HCT116 (cell line): ENCODE measurements at regions not wholly inside any gene's neighbourhood (a gene's known extent, or its start where the extent isn't known, plus 50 kb on each side); places are given as distances from the start of the nearest gene placed in this dataset.

Source experiments
- ATAC-seq: fragments of 200-7000 bp; cut with Tn5 transposase; 2 replicates; pipeline ENCODE4 v1.9.1; 2020; ENCODE audit warnings: mild to moderate bottlenecking, moderate library complexity
- BruUV-seq: library from RNA; stranded (reverse); fragments of 400-500 nt; replicated peaks from 2 replicates; lab custom pipeline; 2021; lab: Mats Ljungman, UMichigan
- CTCF ChIA-PET: fragments of 300-600 bp; sonication (Branson Sonifier 250); formaldehyde crosslinking; loops from one replicate; lab custom pipeline; 2021; ENCODE audit warnings: antibody characterized with exemption; lab: Charles Lee
- POLR2A ChIA-PET: fragments of 300-600, 350-600 bp; sonication (Branson Sonifier 250); formaldehyde crosslinking; loops from one replicate; lab custom pipeline; 2021; ENCODE audit warnings: antibody characterized with exemption; lab: Charles Lee
- RAD21 ChIA-PET, 2 experiments: fragments of 300-600 bp; sonication (Branson Sonifier 250); formaldehyde crosslinking; loops; one replicate each; lab custom pipeline; 2023; ENCODE audit warnings: low total read pairs in 2 of 2; ENCODE audit not compliant: uncharacterized antibody in 2 of 2, unreplicated experiment in 2 of 2, low non-redundant PET in 1 of 2; lab: Charles Lee
- DNase-seq: peaks from one replicate; pipeline ENCODE4 v3.0.0-alpha.2; 2010; ENCODE audit warnings: low read depth, low spot score
- H2AFZ ChIP-seq: fragments of 200-600 bp; shearing (Covaris generic), sonication (generic); 2 replicates; pipeline ENCODE4 v1.6.1; 2017; ENCODE audit warnings: low read depth, mixed run types, mixed read lengths, antibody characterized with exemption, low read length; ENCODE audit not compliant: poor library complexity, severe bottlenecking
- H3K27ac ChIP-seq: 2 replicates; pipeline ENCODE4 v1.5.1; 2012; ENCODE audit warnings: low read depth, low read length
- H3K27me3 ChIP-seq: fragments of 200-600 bp; sonication (generic); 2 replicates; pipeline ENCODE4 v1.6.1; 2016; ENCODE audit warnings: mixed run types, low read length, mixed read lengths; ENCODE audit not compliant: insufficient read depth
- H3K36me3 ChIP-seq, 2 experiments: fragments of 200-500 bp in 1 of 2; fragments of 200-600 bp in 1 of 2; sonication (Bioruptor generic) in 1 of 2; sonication (generic) in 1 of 2; 2 replicates each; pipeline versions ENCODE4 v1.5.1 to v1.6.1; 2014 to 2016; ENCODE audit warnings: low read length in 2 of 2, inconsistent platforms in 1 of 2, mixed read lengths in 1 of 2, mixed run types in 1 of 2; ENCODE audit not compliant: insufficient read depth in 2 of 2, control insufficient read depth in 1 of 2
- H3K4me1 ChIP-seq, 2 experiments: fragments of 200-600 bp in 1 of 2; sonication (generic) in 1 of 2; 2 replicates each; pipeline versions ENCODE4 v1.5.1 to v1.6.1; 2012 to 2017; ENCODE audit warnings: low read length in 2 of 2, inconsistent platforms in 1 of 2, mild to moderate bottlenecking in 1 of 2, mixed read lengths in 1 of 2, mixed run types in 1 of 2, moderate library complexity in 1 of 2; ENCODE audit not compliant: insufficient read depth in 2 of 2, control insufficient read depth in 1 of 2
- H3K4me2 ChIP-seq: fragments of 200-600 bp; sonication (generic); 2 replicates; pipeline ENCODE4 v1.6.1; 2017; ENCODE audit warnings: mixed run types, low read length, mixed read lengths
- H3K4me3 ChIP-seq, 2 experiments: fragments of 200-600 bp in 1 of 2; sonication (generic) in 1 of 2; replicated peaks in 1 of 2; 2 replicates each; pipeline ENCODE4 v1.5.1; 2011 to 2016; ENCODE audit warnings: low read length in 2 of 2, control low read depth in 1 of 2, low read depth in 1 of 2, mild to moderate bottlenecking in 1 of 2, mixed read lengths in 1 of 2, mixed run types in 1 of 2
- H3K79me2 ChIP-seq: fragments of 200-600 bp; sonication (generic); 2 replicates; pipeline ENCODE4 v1.6.1; 2017; ENCODE audit warnings: mild to moderate bottlenecking, mixed run types, low read length, moderate library complexity, mixed read lengths; ENCODE audit not compliant: insufficient read depth
- H3K9ac ChIP-seq: fragments of 200-600 bp; sonication (generic); 2 replicates; pipeline ENCODE4 v1.6.1; 2016; ENCODE audit warnings: low read length, mixed read lengths
- H3K9me2 ChIP-seq: fragments of 200-600 bp; sonication (generic), shearing (Covaris generic); 2 replicates; pipeline ENCODE4 v1.6.1; 2017; ENCODE audit warnings: mixed run types, mild to moderate bottlenecking, moderate library complexity; ENCODE audit not compliant: insufficient read depth
- H3K9me3 ChIP-seq, 2 experiments: fragments of 200-500 bp in 1 of 2; fragments of 200-600 bp in 1 of 2; sonication (Bioruptor generic) in 1 of 2; sonication (generic) in 1 of 2; 2 replicates each; pipeline ENCODE4 v1.6.1; 2014 to 2017; ENCODE audit warnings: low read length in 2 of 2, mixed read lengths in 2 of 2, inconsistent platforms in 1 of 2, low read depth in 1 of 2, mild to moderate bottlenecking in 1 of 2, mixed run types in 1 of 2, moderate library complexity in 1 of 2; ENCODE audit not compliant: control insufficient read depth in 1 of 2, insufficient read depth in 1 of 2
- H4K20me1 ChIP-seq: fragments of 200-600 bp; sonication (generic), shearing (Covaris generic); 2 replicates; pipeline ENCODE4 v1.6.1; 2017; ENCODE audit warnings: mixed run types, mild to moderate bottlenecking, moderate library complexity; ENCODE audit not compliant: insufficient read depth
- CBX3 ChIP-seq: IDR thresholded peaks from 2 replicates; pipeline ENCODE4 v1.6.1; 2012; ENCODE audit warnings: low read depth
- EGR1 ChIP-seq: IDR thresholded peaks from 2 replicates; pipeline ENCODE4 v1.6.1; 2012; ENCODE audit warnings: low read depth
- EZH2phosphoT487 ChIP-seq: fragments of 200-600 bp; IDR thresholded peaks from 2 replicates; pipeline ENCODE4 v1.6.1; 2018; ENCODE audit warnings: antibody characterized with exemption, borderline replicate concordance
- SIN3A ChIP-seq: IDR thresholded peaks from 2 replicates; pipeline ENCODE4 v1.6.1; 2012; ENCODE audit warnings: low read depth
- ZFX ChIP-seq: fragments of 450-650 bp; IDR thresholded peaks from 2 replicates; pipeline ENCODE4 v1.6.1; 2017
- intact Hi-C: fragments of 100-400 bp; cut with micrococcal nuclease; formaldehyde crosslinking; loops from 2 replicates; pipeline ENCODE4 v1.10.0; 2022
- TF ChIP-seq, protein P1 (sequence below): IDR thresholded peaks from 2 replicates; pipeline ENCODE4 v1.6.1; 2012; ENCODE audit warnings: low read depth
- TF ChIP-seq, protein P2 (sequence below): IDR thresholded peaks from 2 replicates; pipeline ENCODE4 v1.6.1; 2011; ENCODE audit warnings: mild to moderate bottlenecking, low read length, moderate library complexity; ENCODE audit not compliant: insufficient replicate concordance; ENCODE audit errors: extremely low read depth
- TF ChIP-seq, protein P3 (sequence below), 3 experiments: fragments of 200-600 bp in 1 of 3; sonication (generic) in 1 of 3; IDR thresholded peaks in 2 of 3; conservative IDR thresholded peaks in 1 of 3; 2 replicates each; pipeline ENCODE4 v1.5.1; 2012 to 2017; ENCODE audit warnings: low read depth in 2 of 3, low read length in 2 of 3, antibody characterized with exemption in 1 of 3, borderline replicate concordance in 1 of 3, control low read depth in 1 of 3, mild to moderate bottlenecking in 1 of 3, mixed read lengths in 1 of 3, mixed run types in 1 of 3, moderate library complexity in 1 of 3; ENCODE audit not compliant: insufficient read depth in 1 of 3

DNA sequence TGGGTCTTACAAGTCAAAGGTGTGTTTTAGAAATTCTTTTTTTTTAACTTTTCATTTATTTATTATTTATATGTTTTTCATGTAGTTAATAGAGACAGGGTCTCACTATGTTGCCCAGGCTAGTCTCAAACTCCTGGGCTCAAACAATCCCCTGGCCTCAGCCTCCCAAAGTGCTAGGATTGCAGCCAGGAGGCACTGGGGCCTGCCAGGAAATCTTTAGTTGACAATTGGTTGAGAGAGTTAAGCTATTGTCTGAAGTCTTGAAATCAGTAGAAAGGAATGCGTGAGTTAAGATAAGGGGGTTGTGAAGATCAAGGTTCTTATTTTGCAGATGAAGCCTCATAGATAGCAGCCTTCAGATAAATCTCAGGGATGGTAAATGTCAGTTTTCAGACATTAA lies 245.4 kb upstream of the GALNT17 start:
- Histone ChIP-seq H3K9ac (no peak overlapping the region), H3K27me3 (no peaks in the 10 kb centered on the region), H3K4me3 (no peak overlapping the region), H3K36me3 (no peaks in the 10 kb centered on the region), H4K20me1 (no peaks in the 10 kb centered on the region), H3K4me2 (no peak overlapping the region), H3K9me2 (no peaks in the 10 kb centered on the region), H3K79me2 (no peaks in the 10 kb centered on the region), H3K27ac (no peak overlapping the region), H3K4me1 (no peaks in the 10 kb centered on the region), H3K9me3 (peaks cover 0 to 17% of the 10 kb centered on the region in 2 experiments; a peak in 2 of 4 replicates), H2AFZ (no peak overlapping the region)
- CTCF ChIA-PET: no interaction called here
- RAD21 ChIA-PET: no interaction called here
- BruUV-seq: no TSS peak
- DNase-seq: no peak
- intact Hi-C loops: no loop called here
- ATAC-seq: no peak
- POLR2A ChIA-PET: no interaction called here
- TF ChIP-seq EGR1: no peak
- TF ChIP-seq, protein P1, sequence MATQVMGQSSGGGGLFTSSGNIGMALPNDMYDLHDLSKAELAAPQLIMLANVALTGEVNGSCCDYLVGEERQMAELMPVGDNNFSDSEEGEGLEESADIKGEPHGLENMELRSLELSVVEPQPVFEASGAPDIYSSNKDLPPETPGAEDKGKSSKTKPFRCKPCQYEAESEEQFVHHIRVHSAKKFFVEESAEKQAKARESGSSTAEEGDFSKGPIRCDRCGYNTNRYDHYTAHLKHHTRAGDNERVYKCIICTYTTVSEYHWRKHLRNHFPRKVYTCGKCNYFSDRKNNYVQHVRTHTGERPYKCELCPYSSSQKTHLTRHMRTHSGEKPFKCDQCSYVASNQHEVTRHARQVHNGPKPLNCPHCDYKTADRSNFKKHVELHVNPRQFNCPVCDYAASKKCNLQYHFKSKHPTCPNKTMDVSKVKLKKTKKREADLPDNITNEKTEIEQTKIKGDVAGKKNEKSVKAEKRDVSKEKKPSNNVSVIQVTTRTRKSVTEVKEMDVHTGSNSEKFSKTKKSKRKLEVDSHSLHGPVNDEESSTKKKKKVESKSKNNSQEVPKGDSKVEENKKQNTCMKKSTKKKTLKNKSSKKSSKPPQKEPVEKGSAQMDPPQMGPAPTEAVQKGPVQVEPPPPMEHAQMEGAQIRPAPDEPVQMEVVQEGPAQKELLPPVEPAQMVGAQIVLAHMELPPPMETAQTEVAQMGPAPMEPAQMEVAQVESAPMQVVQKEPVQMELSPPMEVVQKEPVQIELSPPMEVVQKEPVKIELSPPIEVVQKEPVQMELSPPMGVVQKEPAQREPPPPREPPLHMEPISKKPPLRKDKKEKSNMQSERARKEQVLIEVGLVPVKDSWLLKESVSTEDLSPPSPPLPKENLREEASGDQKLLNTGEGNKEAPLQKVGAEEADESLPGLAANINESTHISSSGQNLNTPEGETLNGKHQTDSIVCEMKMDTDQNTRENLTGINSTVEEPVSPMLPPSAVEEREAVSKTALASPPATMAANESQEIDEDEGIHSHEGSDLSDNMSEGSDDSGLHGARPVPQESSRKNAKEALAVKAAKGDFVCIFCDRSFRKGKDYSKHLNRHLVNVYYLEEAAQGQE: no peak

DNA sequence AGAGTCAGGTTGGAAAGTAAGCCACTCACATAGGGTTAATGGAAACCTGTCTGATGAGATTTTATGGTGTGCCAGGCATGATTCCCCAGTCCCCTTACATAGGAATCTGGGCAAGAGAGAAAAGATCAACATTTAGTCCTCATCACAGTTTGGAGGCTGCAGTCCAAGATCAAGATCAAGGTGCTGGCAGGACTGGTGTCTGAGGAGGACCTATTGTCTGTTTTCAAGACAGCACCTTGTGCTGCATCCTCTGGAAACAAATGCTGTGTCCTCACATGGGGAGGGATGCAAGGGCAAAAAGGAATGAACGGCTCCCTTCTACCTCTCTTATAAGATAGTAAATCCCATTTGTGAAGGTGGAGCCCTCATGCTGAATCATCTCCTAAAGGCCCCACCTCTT lies 244.8 kb upstream of the GALNT17 start:
- CTCF ChIA-PET: no interaction called here
- Histone ChIP-seq H3K4me1 (no peaks in the 10 kb centered on the region), H4K20me1 (no peaks in the 10 kb centered on the region), H3K36me3 (no peaks in the 10 kb centered on the region), H2AFZ (no peak overlapping the region), H3K27ac (no peak overlapping the region), H3K4me3 (no peak overlapping the region), H3K27me3 (no peaks in the 10 kb centered on the region), H3K4me2 (no peak overlapping the region), H3K79me2 (no peaks in the 10 kb centered on the region), H3K9me3 (peaks cover 0 to 19% of the 10 kb centered on the region in 2 experiments; a peak in 2 of 4 replicates), H3K9me2 (no peaks in the 10 kb centered on the region), H3K9ac (no peak overlapping the region)
- RAD21 ChIA-PET: no interaction called here
- POLR2A ChIA-PET: no interaction called here
- ATAC-seq (no peak), DNase-seq (no peak)
- TF ChIP-seq SIN3A (no peak), ZFX (no peak), CBX3 (no peak), EZH2phosphoT487 (no peak)
- TF ChIP-seq, protein P2, sequence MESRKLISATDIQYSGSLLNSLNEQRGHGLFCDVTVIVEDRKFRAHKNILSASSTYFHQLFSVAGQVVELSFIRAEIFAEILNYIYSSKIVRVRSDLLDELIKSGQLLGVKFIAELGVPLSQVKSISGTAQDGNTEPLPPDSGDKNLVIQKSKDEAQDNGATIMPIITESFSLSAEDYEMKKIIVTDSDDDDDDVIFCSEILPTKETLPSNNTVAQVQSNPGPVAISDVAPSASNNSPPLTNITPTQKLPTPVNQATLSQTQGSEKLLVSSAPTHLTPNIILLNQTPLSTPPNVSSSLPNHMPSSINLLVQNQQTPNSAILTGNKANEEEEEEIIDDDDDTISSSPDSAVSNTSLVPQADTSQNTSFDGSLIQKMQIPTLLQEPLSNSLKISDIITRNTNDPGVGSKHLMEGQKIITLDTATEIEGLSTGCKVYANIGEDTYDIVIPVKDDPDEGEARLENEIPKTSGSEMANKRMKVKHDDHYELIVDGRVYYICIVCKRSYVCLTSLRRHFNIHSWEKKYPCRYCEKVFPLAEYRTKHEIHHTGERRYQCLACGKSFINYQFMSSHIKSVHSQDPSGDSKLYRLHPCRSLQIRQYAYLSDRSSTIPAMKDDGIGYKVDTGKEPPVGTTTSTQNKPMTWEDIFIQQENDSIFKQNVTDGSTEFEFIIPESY: no peak
- TF ChIP-seq, protein P3, sequence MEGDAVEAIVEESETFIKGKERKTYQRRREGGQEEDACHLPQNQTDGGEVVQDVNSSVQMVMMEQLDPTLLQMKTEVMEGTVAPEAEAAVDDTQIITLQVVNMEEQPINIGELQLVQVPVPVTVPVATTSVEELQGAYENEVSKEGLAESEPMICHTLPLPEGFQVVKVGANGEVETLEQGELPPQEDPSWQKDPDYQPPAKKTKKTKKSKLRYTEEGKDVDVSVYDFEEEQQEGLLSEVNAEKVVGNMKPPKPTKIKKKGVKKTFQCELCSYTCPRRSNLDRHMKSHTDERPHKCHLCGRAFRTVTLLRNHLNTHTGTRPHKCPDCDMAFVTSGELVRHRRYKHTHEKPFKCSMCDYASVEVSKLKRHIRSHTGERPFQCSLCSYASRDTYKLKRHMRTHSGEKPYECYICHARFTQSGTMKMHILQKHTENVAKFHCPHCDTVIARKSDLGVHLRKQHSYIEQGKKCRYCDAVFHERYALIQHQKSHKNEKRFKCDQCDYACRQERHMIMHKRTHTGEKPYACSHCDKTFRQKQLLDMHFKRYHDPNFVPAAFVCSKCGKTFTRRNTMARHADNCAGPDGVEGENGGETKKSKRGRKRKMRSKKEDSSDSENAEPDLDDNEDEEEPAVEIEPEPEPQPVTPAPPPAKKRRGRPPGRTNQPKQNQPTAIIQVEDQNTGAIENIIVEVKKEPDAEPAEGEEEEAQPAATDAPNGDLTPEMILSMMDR (IDR thresholded peaks at IDR 0.05 in 2 of 3, conservative IDR thresholded peaks at IDR 0.05 in 1 of 3; ENCODE audit: borderline replicate concordance in 1 of 3, insufficient read depth in 1 of 3, low read depth in 2 of 3, low read length in 2 of 3): no peak
- no TSS peak for BruUV-seq
- intact Hi-C loops: no loop called here
